SK-N-SH treated with all-trans-retinoic acid at 6 μM for 48 hours (cell line): ENCODE measurements at regions not wholly inside any gene's neighbourhood (a gene's known extent, or its start where the extent isn't known, plus 50 kb on each side); places are given as distances from the start of the nearest gene placed in this dataset.

Experiments
- ATAC-seq: fragments of 200-7000 bp; cut with Tn5 transposase; 3 replicates; pipeline ENCODE4 v1.9.1; 2020; ENCODE audit warnings: mild to moderate bottlenecking, moderate library complexity
- CREB5 ChIP-seq: fragments of 250-450 bp; sonication (Bioruptor Pico); IDR thresholded peaks from 2 replicates; pipeline ENCODE4 v1.5.1; 2020; ENCODE audit warnings: low read depth, mild to moderate bottlenecking, moderate library complexity
- CSDC2 ChIP-seq: fragments of 250-450 bp; sonication (Bioruptor Pico); IDR thresholded peaks from 2 replicates; pipeline ENCODE4 v1.5.0; 2020; ENCODE audit warnings: mild to moderate bottlenecking, moderate library complexity
- CSRNP3 ChIP-seq: fragments of 250-450 bp; sonication (Bioruptor Pico); IDR thresholded peaks from 2 replicates; pipeline ENCODE4 v1.5.1; 2021; ENCODE audit warnings: mild to moderate bottlenecking, moderate library complexity
- ESRRG ChIP-seq: fragments of 250-450 bp; sonication (Bioruptor Pico); IDR thresholded peaks from 2 replicates; pipeline ENCODE4 v1.6.1; 2021; ENCODE audit warnings: mild to moderate bottlenecking
- GLIS3 ChIP-seq: fragments of 250-450 bp; sonication (Bioruptor Pico); IDR thresholded peaks from 2 replicates; pipeline ENCODE4 v1.5.0; 2020; ENCODE audit warnings: mild to moderate bottlenecking, moderate library complexity
- ISL1 ChIP-seq: fragments of 250-450 bp; sonication (Bioruptor Pico); IDR thresholded peaks from 2 replicates; pipeline ENCODE4 v2.1.2; 2022; ENCODE audit warnings: mild to moderate bottlenecking, moderate library complexity
- OSR1 ChIP-seq: fragments of 250-450 bp; sonication (Bioruptor Pico); IDR thresholded peaks from 2 replicates; pipeline ENCODE4 v1.8.0; 2022; ENCODE audit warnings: moderate library complexity, mild to moderate bottlenecking, inconsistent platforms
- PATZ1 ChIP-seq: fragments of 250-450 bp; sonication (Bioruptor Pico); IDR thresholded peaks from 2 replicates; pipeline ENCODE4 v1.8.0; 2020; ENCODE audit warnings: mild to moderate bottlenecking, moderate library complexity, borderline replicate concordance
- PPARA ChIP-seq: fragments of 250-450 bp; sonication (Bioruptor Pico); IDR thresholded peaks from 2 replicates; pipeline ENCODE4 v1.5.0; 2020; ENCODE audit warnings: mild to moderate bottlenecking, borderline replicate concordance
- RARB ChIP-seq: fragments of 250-450 bp; sonication (Bioruptor Pico); IDR thresholded peaks from 2 replicates; pipeline ENCODE4 v1.8.0; 2021; ENCODE audit warnings: mild to moderate bottlenecking, moderate library complexity
- SNAI2 ChIP-seq: fragments of 250-450 bp; sonication (Bioruptor Pico); IDR thresholded peaks from 2 replicates; pipeline ENCODE4 v1.5.0; 2020; ENCODE audit warnings: mild to moderate bottlenecking, moderate library complexity
- TCF4 ChIP-seq: fragments of 250-450 bp; sonication (Bioruptor Pico); IDR thresholded peaks from 2 replicates; pipeline ENCODE4 v1.8.0; 2021; ENCODE audit warnings: mild to moderate bottlenecking, moderate library complexity, borderline replicate concordance
- TOX ChIP-seq: fragments of 250-450 bp; sonication (Bioruptor Pico); IDR thresholded peaks from 2 replicates; pipeline ENCODE4 v1.8.0; 2021; ENCODE audit warnings: mild to moderate bottlenecking, moderate library complexity, borderline replicate concordance
- ZC3H10 ChIP-seq: fragments of 250-450 bp; sonication (Bioruptor Pico); IDR thresholded peaks from 2 replicates; pipeline ENCODE4 v1.5.1; 2021; ENCODE audit warnings: mild to moderate bottlenecking, moderate library complexity
- ZFP3 ChIP-seq: fragments of 250-450 bp; sonication (Bioruptor Pico); IDR thresholded peaks from 2 replicates; pipeline ENCODE4 v1.5.0; 2020; ENCODE audit warnings: mild to moderate bottlenecking, moderate library complexity
- ZFP30 ChIP-seq: fragments of 450-650 bp; formaldehyde crosslinking; IDR thresholded peaks from 2 replicates; pipeline ENCODE4 v1.5.0; 2022; ENCODE audit warnings: mild to moderate bottlenecking, moderate library complexity
- ZNF565 ChIP-seq: fragments of 450-650 bp; formaldehyde crosslinking; conservative IDR thresholded peaks from 2 replicates; pipeline ENCODE4 v1.5.0; 2020; ENCODE audit warnings: low read depth, mild to moderate bottlenecking, moderate library complexity
- ZNF8 ChIP-seq: fragments of 450-650 bp; formaldehyde crosslinking; IDR thresholded peaks from 2 replicates; pipeline ENCODE4 v1.5.0; 2020; ENCODE audit warnings: mild to moderate bottlenecking, moderate library complexity
- TF ChIP-seq, protein P1 (sequence below): fragments of 250-450 bp; sonication (Bioruptor Pico); IDR thresholded peaks from 2 replicates; pipeline ENCODE4 v1.8.0; 2021; ENCODE audit warnings: low read depth, mild to moderate bottlenecking, moderate library complexity, borderline replicate concordance
- TF ChIP-seq, protein P2 (sequence below): fragments of 250-450 bp; sonication (Bioruptor Pico); IDR thresholded peaks from 2 replicates; pipeline ENCODE4 v1.5.0; 2020; ENCODE audit warnings: mild to moderate bottlenecking, moderate library complexity

DNA sequence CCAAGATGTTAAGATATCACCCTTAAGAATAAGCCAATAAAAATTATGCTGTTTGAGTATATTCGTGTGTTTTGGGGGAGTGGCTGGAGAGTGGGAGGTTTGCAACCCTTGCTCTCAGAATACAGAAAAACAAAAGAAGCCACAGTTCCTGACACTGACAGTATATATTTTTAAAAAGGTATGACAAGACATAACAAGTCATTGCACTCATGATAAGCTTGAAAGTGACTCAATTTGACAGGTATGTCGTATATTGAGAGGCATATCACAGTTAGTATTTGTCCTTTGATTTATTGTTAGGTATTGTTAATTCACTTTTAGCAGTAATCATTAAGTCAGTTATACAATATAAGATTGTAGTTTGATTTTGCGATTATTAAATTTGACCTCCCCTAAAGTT is 73.1 kb upstream of the TSC22D2 start:
- no peak for ATAC-seq
- TF ChIP-seq ISL1 (CRISPR knock-in tag): no peak
- TF ChIP-seq, protein P1, sequence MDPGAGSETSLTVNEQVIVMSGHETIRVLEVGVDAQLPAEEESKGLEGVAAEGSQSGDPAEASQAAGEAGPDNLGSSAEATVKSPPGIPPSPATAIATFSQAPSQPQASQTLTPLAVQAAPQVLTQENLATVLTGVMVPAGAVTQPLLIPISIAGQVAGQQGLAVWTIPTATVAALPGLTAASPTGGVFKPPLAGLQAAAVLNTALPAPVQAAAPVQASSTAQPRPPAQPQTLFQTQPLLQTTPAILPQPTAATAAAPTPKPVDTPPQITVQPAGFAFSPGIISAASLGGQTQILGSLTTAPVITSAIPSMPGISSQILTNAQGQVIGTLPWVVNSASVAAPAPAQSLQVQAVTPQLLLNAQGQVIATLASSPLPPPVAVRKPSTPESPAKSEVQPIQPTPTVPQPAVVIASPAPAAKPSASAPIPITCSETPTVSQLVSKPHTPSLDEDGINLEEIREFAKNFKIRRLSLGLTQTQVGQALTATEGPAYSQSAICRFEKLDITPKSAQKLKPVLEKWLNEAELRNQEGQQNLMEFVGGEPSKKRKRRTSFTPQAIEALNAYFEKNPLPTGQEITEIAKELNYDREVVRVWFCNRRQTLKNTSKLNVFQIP (CRISPR knock-in tag): no peak
- no peak for TF ChIP-seq CSRNP3 (CRISPR knock-in tag)
- TF ChIP-seq, protein P2, sequence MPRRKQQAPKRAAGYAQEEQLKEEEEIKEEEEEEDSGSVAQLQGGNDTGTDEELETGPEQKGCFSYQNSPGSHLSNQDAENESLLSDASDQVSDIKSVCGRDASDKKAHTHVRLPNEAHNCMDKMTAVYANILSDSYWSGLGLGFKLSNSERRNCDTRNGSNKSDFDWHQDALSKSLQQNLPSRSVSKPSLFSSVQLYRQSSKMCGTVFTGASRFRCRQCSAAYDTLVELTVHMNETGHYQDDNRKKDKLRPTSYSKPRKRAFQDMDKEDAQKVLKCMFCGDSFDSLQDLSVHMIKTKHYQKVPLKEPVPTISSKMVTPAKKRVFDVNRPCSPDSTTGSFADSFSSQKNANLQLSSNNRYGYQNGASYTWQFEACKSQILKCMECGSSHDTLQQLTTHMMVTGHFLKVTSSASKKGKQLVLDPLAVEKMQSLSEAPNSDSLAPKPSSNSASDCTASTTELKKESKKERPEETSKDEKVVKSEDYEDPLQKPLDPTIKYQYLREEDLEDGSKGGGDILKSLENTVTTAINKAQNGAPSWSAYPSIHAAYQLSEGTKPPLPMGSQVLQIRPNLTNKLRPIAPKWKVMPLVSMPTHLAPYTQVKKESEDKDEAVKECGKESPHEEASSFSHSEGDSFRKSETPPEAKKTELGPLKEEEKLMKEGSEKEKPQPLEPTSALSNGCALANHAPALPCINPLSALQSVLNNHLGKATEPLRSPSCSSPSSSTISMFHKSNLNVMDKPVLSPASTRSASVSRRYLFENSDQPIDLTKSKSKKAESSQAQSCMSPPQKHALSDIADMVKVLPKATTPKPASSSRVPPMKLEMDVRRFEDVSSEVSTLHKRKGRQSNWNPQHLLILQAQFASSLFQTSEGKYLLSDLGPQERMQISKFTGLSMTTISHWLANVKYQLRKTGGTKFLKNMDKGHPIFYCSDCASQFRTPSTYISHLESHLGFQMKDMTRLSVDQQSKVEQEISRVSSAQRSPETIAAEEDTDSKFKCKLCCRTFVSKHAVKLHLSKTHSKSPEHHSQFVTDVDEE (CRISPR knock-in tag): no peak
- no peak for TF ChIP-seq PPARA (CRISPR knock-in tag)
- TF ChIP-seq GLIS3 (CRISPR knock-in tag): no peak
- TF ChIP-seq TOX (CRISPR knock-in tag): no peak
- no peak for TF ChIP-seq OSR1 (CRISPR knock-in tag)

DNA sequence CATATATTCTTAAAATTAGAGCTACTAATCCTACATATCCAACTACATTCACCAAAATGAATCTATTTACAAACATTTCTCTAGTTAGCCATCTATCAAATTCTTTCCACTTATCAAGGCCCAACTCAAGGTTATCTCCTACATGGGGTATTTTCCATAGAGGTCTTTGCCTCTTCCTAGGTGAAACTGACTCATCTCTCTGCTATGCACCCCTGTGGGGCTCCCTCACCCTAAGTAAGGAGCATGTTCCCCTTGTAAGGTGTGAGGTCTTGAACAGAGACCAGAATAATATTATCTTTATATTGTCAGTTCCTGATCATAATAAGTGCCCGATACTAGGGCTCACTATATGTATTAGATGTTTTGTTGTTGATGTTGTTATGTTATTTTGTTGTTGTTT is 74.6 kb upstream of the TSC22D2 start:
- TF ChIP-seq OSR1 (CRISPR knock-in tag) (no peak), ZFP30 (CRISPR knock-in tag) (no peak), ZNF8 (CRISPR knock-in tag) (no peak), PATZ1 (CRISPR knock-in tag) (no peak), CSDC2 (CRISPR knock-in tag) (no peak), ZC3H10 (CRISPR knock-in tag) (no peak), ESRRG (CRISPR knock-in tag) (no peak), GLIS3 (CRISPR knock-in tag) (no peak), PPARA (CRISPR knock-in tag) (no peak), TCF4 (CRISPR knock-in tag) (no peak), ZFP3 (CRISPR knock-in tag) (no peak), SNAI2 (no peak), RARB (CRISPR knock-in tag) (no peak), TOX (CRISPR knock-in tag) (no peak), ZNF565 (no peak), ISL1 (CRISPR knock-in tag) (no peak), CREB5 (CRISPR knock-in tag) (no peak), CSRNP3 (CRISPR knock-in tag) (no peak)
- TF ChIP-seq, protein P2 (CRISPR knock-in tag): no peak
- TF ChIP-seq, all 23 proteins: peak for 0

More for the DNA sequence above, 74.6 kb upstream of the TSC22D2 start:
- ATAC-seq: no peak
